ENCODE measurements at regions not wholly inside any gene's neighbourhood (a gene's known extent, or its start where the extent isn't known, plus 50 kb on each side); places are given as distances from the start of the nearest gene placed in this dataset.

DNA sequence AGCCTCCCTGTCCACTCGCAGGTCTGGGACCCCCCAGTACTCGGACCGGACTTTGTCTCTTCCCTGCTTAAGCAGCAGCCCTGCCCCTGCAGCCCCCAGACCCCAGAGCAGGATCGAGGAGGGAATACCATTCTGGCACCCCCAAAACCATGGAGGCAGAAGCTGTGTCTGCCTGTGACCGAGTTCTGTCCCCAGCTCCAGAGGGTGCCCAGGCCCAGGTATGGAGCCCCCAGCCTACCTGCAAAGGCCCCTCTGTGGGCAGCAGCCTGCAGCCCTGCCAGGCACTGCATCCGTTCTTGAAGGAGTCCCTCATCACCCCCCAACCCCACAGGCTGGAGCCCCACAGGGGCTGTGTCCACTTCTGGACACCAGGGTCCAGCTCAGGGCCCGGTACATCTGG lies 163.8 kb downstream of the BRD1 start:
- H3K4me1 ChIP-seq: peaks cover 0 to 5% of the 10 kb centered on the region in 2 donors
- peaks cover 0 to 56% of the 10 kb centered on the region in 2 donors for H3K27me3 ChIP-seq
- H3K36me3 ChIP-seq: no peaks in the 10 kb centered on the region
- no peak overlapping the region for H3K27ac ChIP-seq
- TF ChIP-seq, protein P1, sequence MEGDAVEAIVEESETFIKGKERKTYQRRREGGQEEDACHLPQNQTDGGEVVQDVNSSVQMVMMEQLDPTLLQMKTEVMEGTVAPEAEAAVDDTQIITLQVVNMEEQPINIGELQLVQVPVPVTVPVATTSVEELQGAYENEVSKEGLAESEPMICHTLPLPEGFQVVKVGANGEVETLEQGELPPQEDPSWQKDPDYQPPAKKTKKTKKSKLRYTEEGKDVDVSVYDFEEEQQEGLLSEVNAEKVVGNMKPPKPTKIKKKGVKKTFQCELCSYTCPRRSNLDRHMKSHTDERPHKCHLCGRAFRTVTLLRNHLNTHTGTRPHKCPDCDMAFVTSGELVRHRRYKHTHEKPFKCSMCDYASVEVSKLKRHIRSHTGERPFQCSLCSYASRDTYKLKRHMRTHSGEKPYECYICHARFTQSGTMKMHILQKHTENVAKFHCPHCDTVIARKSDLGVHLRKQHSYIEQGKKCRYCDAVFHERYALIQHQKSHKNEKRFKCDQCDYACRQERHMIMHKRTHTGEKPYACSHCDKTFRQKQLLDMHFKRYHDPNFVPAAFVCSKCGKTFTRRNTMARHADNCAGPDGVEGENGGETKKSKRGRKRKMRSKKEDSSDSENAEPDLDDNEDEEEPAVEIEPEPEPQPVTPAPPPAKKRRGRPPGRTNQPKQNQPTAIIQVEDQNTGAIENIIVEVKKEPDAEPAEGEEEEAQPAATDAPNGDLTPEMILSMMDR (IDR thresholded peaks at IDR 0.05): no peak
- intact Hi-C loops (cut with DNase I): no loop called here
- no peaks in the 10 kb centered on the region for H3K9me3 ChIP-seq
- H3K4me3 ChIP-seq: no peak overlapping the region
- DNase-seq (peak in 1 of 4 donors; percentile 39), ATAC-seq (no peak)

DNA sequence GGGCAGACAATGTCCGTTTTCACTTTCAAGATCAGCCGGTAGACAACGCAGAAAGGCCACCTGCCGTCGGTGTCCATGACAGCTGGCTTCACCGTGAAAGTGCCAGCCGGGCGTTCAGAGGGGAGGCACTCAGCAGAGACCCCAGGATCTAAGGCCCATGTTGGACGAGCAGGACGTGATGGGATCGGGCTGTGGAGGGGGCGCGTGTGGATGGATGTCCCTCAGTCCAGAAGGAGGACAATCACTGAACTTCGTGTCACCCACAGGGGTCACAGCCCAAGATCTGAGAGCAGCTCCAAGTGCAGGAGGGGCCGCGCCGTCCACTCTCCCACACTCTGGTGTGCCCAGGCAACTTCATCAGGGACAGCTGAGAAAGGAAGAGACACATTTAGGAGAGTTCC lies 164.4 kb downstream of the BRD1 start:
- TF ChIP-seq, protein P1 (IDR thresholded peaks at IDR 0.05): no peak
- Histone ChIP-seq H3K36me3 (no peaks in the 10 kb centered on the region), H3K4me1 (peaks cover 0 to 10% of the 10 kb centered on the region in 2 donors), H3K9me3 (no peaks in the 10 kb centered on the region), H3K27me3 (peaks cover 0 to 51% of the 10 kb centered on the region in 2 donors), H3K4me3 (no peak overlapping the region), H3K27ac (no peak overlapping the region)
- ATAC-seq: no peak
- DNase-seq: peak in 1 of 4 donors; percentile 47
- intact Hi-C loops (cut with DNase I): no loop called here

DNA sequence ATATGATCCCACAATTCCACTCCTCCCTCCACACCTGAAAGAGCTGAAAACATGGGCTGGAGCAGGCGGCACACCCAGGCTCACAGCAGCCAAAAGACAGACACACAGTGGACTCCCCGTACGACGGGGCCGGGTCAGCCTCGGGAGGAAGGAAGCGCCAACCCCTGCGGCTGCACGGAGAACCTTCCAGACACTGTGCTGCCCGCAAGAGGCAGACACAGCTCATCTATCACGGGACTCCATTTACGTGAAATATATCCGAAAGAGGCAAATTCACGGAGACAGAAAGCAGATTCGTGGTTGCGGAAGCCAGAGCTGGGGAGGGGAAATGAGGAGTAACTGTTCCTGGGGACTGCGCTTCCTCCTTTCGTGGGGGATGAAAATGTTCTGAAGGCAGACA lies 165.0 kb downstream of the BRD1 start:
- peak in 1 of 4 donors; percentile 76 for DNase-seq
- Histone ChIP-seq H3K27me3 (peaks cover 0 to 47% of the 10 kb centered on the region in 2 donors), H3K27ac (no peak overlapping the region), H3K9me3 (no peaks in the 10 kb centered on the region), H3K36me3 (no peaks in the 10 kb centered on the region), H3K4me3 (no peak overlapping the region), H3K4me1 (peaks cover 0 to 16% of the 10 kb centered on the region in 2 donors)
- ATAC-seq: no peak
- intact Hi-C loops (cut with DNase I): no loop called here
- TF ChIP-seq, protein P1 (IDR thresholded peaks at IDR 0.05): no peak

DNA sequence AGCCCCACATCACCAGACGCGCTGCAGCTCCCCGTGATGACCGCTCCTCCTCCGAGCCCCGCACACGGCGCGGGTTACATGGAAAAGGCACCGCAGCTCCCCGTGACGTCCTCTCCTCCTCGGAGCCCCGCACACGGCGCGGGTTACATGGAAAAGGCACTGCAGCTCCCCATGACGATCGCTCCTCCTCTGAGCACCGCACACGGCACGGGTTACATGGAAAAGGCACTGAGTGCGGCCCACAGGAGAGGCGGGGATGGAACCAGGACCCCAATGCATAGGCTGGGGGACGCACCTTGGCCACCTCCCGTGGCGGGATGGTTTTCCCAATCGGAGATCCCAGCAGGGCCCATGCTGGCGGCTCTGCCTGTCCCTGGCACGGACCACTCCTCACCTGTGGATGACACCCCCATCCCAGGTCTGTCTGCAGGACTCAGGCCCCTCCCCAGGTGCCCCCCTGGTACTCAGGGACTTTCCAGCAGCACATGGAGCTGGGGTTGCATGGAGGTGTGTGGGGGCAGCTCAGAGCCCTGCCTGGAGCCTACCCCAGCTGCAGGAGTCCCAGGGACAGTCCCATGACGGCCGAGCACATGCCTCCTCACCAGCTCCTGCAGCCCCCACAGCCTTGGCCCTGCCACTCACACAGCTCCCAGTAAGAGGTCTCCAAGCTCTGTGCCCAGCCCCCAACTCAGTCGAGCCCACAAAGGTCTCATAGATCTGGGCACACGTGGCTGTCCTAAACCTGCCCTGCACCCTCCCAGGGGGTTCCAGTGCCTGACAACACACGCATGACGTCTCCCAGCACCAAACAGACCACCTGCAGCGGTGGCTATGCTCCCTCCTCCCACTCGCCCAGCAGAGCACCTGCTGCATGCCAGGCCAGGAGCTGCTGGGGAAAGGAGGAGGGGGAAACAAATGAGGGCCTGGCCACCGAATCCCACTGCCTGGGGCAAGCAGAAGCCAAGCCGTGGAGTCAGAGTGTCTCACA lies 166.6 kb downstream of the BRD1 start:
- TF ChIP-seq, protein P1 (IDR thresholded peaks at IDR 0.05): no peak
- peak in 1 of 4 donors; percentile 60 for DNase-seq
- H3K27ac ChIP-seq: no peak overlapping the region
- peaks cover 0 to 37% of the 10 kb centered on the region in 2 donors for H3K27me3 ChIP-seq
- no peak for ATAC-seq
- intact Hi-C loops (cut with DNase I): no loop called here
- no peak overlapping the region for H3K4me3 ChIP-seq
- H3K4me1 ChIP-seq: peaks cover 0 to 23% of the 10 kb centered on the region in 2 donors
- H3K9me3 ChIP-seq: no peaks in the 10 kb centered on the region
- no peaks in the 10 kb centered on the region for H3K36me3 ChIP-seq

DNA sequence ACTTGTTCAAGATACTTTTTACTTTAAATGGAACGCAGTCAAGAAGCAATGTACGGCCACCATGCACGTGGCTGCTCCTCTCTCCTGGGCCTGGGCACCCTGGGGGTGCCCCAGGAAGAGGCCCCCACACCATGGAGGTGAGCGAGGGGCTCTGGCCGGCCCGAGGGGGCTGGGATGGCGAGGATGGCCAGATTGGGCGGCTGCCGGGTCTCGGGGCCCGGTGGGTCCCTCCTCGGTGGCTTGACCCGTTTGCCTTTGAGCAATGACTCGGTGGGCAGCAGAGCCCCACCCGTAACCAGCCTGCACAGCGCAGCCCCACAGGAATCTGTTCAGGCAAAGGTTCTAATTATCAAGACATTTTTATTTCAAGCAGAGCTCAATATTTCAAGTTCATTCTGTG lies 167.4 kb downstream of the BRD1 start:
- Histone ChIP-seq H3K4me3 (no peak overlapping the region), H3K9me3 (no peaks in the 10 kb centered on the region), H3K36me3 (no peaks in the 10 kb centered on the region), H3K27ac (peak overlapping the region in 1 of 2 donors; percentile 51), H3K27me3 (peaks cover 0 to 37% of the 10 kb centered on the region in 2 donors), H3K4me1 (peaks cover 0 to 31% of the 10 kb centered on the region in 2 donors)
- DNase-seq: no peak
- TF ChIP-seq, protein P1 (IDR thresholded peaks at IDR 0.05): no peak
- intact Hi-C loops (cut with DNase I): no loop called here
- no peak for ATAC-seq

Data from left lung (tissue), 4 donors.